ENCODE measurements at regions not wholly inside any gene's neighbourhood (a gene's known extent, or its start where the extent isn't known, plus 50 kb on each side); places are given as distances from the start of the nearest gene placed in this dataset.

DNA sequence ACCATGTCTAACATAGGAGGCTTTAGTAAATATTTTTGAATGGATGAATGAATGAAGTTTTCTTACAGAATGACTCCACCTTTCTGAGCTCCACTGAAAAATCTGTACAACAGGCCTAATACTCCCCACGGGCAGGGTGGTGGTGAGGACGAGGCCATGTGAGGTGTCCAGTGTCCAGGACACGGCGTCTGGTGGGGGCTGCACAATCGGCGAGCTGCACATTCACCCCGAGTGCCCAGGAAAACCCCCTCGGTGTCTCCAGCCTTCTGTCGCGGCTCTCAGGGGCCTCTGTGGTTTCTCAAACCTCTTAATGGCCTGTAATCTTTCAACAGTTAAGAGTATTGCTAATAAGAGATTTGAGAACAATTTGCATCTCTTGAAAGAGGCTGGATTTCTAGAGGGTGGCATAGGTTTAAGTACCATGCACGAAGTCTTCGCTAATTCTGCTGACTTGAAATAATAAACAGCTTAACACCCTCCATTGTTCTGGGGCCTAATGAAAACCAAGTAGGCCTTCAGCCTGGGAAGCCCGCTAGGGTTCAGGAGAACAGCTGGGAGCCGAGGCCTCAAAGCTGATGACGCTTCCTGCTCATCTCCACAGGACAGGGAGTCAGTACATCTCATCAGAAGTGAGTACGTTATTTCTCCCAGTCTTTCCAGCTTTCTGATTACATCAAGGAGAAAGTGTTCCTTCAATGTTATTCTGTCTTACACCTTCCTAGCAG is 304.6 kb upstream of the FOXF1 start:
- Histone ChIP-seq H3K27me3 (ENCODE audit: control insufficient read depth in 2 of 2, insufficient read depth in 2 of 2, low read length in 2 of 2) (peaks cover 0 to 9% of the 10 kb centered on the region in 2 donors), H3K9ac (ENCODE audit: insufficient read depth, low read length, poor library complexity, severe bottlenecking) (no peak overlapping the region)
- WGBS (ENCODE audit: insufficient coverage), result 91% methylated on average over 13 of the region's 16 CpGs

DNA sequence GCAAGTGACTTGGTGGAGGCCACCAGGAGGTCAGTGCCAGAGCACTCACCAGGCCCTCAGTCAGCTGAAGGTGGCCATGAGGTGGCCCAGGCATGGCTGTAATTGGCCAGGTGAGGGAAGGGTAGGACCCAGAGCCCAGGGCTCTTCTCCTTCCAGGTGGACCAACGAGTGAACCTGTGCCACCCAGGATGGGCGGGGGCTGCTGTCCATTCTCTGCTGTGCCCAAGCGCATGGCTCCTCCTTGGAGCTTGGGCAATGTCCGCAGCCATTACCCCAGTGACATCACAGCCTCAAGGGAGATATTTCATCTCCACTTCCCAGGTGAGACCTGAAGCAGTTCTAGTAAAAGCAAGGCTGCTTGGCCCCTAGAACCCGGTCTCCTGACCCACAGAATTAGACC is 303.0 kb upstream of the FOXF1 start:
- H4K20me1 ChIP-seq (ENCODE audit: insufficient read depth, low read length), result no peaks in the 10 kb centered on the region
- no peak overlapping the region for H3K27ac ChIP-seq (ENCODE audit: low read depth in 1 of 2, low read length in 2 of 2)
- H3K79me2 ChIP-seq (ENCODE audit: insufficient read depth, low read length), result no peaks in the 10 kb centered on the region
- no peaks in the 10 kb centered on the region for H3K27me3 ChIP-seq (ENCODE audit: control insufficient read depth in 2 of 2, insufficient read depth in 2 of 2, low read length in 2 of 2)
- no peak overlapping the region for H3K9ac ChIP-seq (ENCODE audit: insufficient read depth, low read length, poor library complexity, severe bottlenecking)
- H3K36me3 ChIP-seq (replicated peaks in 1 of 2; ENCODE audit: control insufficient read depth in 1 of 2, insufficient read depth in 2 of 2, low read length in 2 of 2), result no peaks in the 10 kb centered on the region
- no peak overlapping the region for H3K4me3 ChIP-seq (replicated peaks in 1 of 3; ENCODE audit: low read depth in 2 of 3, low read length in 3 of 3)
- Mint-ChIP-seq H3K27ac (no peak overlapping the region), H3K9me3 (peaks cover 6 to 20% (median 7%) of the 10 kb centered on the region in 7 donors), H3K4me1 (no peaks in the 10 kb centered on the region), H3K27me3 (ENCODE audit: low read depth in 3 of 3) (peaks cover 9 to 15% (median 12%) of the 10 kb centered on the region in 3 donors), H3K36me3 (no peaks in the 10 kb centered on the region), H3K4me3 (no peak overlapping the region)
- no peak overlapping the region for H2AFZ ChIP-seq (ENCODE audit: insufficient read depth, low read depth, low read length, poor library complexity, severe bottlenecking)
- H3K9me3 ChIP-seq (replicated peaks in 1 of 2; ENCODE audit: control insufficient read depth in 1 of 2, insufficient read depth in 1 of 2, low read length in 2 of 2), result peaks cover 4 to 19% of the 10 kb centered on the region in 2 donors
- 83% methylated on average over 5 of the region's 5 CpGs for WGBS (ENCODE audit: insufficient coverage)
- intact Hi-C loops (cut with micrococcal nuclease), result no loop called here
- H3K4me1 ChIP-seq (ENCODE audit: control insufficient read depth in 1 of 2, insufficient read depth in 2 of 2, low read length in 2 of 2), result no peaks in the 10 kb centered on the region
- no peak for DNase-seq
- H3K4me2 ChIP-seq (replicated peaks; ENCODE audit: extremely low read depth, low read length, poor library complexity, severe bottlenecking), result no peak overlapping the region
- TF ChIP-seq, protein P1, sequence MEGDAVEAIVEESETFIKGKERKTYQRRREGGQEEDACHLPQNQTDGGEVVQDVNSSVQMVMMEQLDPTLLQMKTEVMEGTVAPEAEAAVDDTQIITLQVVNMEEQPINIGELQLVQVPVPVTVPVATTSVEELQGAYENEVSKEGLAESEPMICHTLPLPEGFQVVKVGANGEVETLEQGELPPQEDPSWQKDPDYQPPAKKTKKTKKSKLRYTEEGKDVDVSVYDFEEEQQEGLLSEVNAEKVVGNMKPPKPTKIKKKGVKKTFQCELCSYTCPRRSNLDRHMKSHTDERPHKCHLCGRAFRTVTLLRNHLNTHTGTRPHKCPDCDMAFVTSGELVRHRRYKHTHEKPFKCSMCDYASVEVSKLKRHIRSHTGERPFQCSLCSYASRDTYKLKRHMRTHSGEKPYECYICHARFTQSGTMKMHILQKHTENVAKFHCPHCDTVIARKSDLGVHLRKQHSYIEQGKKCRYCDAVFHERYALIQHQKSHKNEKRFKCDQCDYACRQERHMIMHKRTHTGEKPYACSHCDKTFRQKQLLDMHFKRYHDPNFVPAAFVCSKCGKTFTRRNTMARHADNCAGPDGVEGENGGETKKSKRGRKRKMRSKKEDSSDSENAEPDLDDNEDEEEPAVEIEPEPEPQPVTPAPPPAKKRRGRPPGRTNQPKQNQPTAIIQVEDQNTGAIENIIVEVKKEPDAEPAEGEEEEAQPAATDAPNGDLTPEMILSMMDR (IDR thresholded peaks at IDR 0.05), result no peak

More for the DNA sequence above, 304.6 kb upstream of the FOXF1 start:
- H3K4me3 Mint-ChIP-seq, result no peak overlapping the region
- no peak for DNase-seq
- intact Hi-C loops (cut with micrococcal nuclease), result no loop called here
- TF ChIP-seq, protein P1 (IDR thresholded peaks at IDR 0.05), result no peak
- peaks cover 13 to 31% (median 18%) of the 10 kb centered on the region in 3 donors for H3K27me3 Mint-ChIP-seq (ENCODE audit: low read depth in 3 of 3)
- Histone ChIP-seq H3K36me3 (replicated peaks in 1 of 2; ENCODE audit: control insufficient read depth in 1 of 2, insufficient read depth in 2 of 2, low read length in 2 of 2) (no peaks in the 10 kb centered on the region), H3K27ac (ENCODE audit: low read depth in 1 of 2, low read length in 2 of 2) (no peak overlapping the region), H4K20me1 (ENCODE audit: insufficient read depth, low read length) (no peaks in the 10 kb centered on the region), H3K4me1 (ENCODE audit: control insufficient read depth in 1 of 2, insufficient read depth in 2 of 2, low read length in 2 of 2) (no peaks in the 10 kb centered on the region), H3K4me2 (replicated peaks; ENCODE audit: extremely low read depth, low read length, poor library complexity, severe bottlenecking) (no peak overlapping the region), H3K79me2 (ENCODE audit: insufficient read depth, low read length) (no peaks in the 10 kb centered on the region), H3K4me3 (replicated peaks in 1 of 3; ENCODE audit: low read depth in 2 of 3, low read length in 3 of 3) (no peak overlapping the region), H3K9me3 (replicated peaks in 1 of 2; ENCODE audit: control insufficient read depth in 1 of 2, insufficient read depth in 1 of 2, low read length in 2 of 2) (peaks cover 0 to 6% of the 10 kb centered on the region in 2 donors), H2AFZ (ENCODE audit: insufficient read depth, low read depth, low read length, poor library complexity, severe bottlenecking) (no peak overlapping the region)
- no peak overlapping the region for H3K27ac Mint-ChIP-seq
- no peaks in the 10 kb centered on the region for H3K36me3 Mint-ChIP-seq
- peaks cover 0 to 13% (median 3%) of the 10 kb centered on the region in 7 donors for H3K9me3 Mint-ChIP-seq
- H3K4me1 Mint-ChIP-seq, result no peaks in the 10 kb centered on the region
